AG04449 (cell line): ENCODE measurements at regions not wholly inside any gene's neighbourhood (a gene's known extent, or its start where the extent isn't known, plus 50 kb on each side); places are given as distances from the start of the nearest gene placed in this dataset.
"Not testable (repeated sequence)": the region's sequence is repeated elsewhere in the genome, so short reads cannot be mapped to it uniquely, and the experiment has no call there.

Experiments used
- CTCF ChIA-PET: fragments of 350-600 bp; formaldehyde crosslinking; extraction: SDS; loops from one replicate; lab custom pipeline; 2021; ENCODE audit warnings: antibody characterized with exemption; lab: Yijun Ruan, JAX
- POLR2A ChIA-PET: fragments of 400-600, 350-600 bp; formaldehyde crosslinking; extraction: SDS; loops from one replicate; lab custom pipeline; 2020; ENCODE audit warnings: antibody characterized with exemption, inconsistent platforms; lab: Yijun Ruan, JAX
- DNase-seq: peaks from one replicate; pipeline ENCODE4 v3.0.0-alpha.2; 2010; ENCODE audit warnings: low read depth, low spot score
- H3K4me3 ChIP-seq: 2 replicates; pipeline ENCODE4 v1.5.1; 2011; ENCODE audit warnings: low read depth, mild to moderate bottlenecking, control low read depth, low read length
- CTCF ChIP-seq: IDR thresholded peaks from one replicate; pipeline ENCODE4 v1.5.1; 2011; ENCODE audit warnings: mild to moderate bottlenecking, moderate library complexity, low read length, control low read depth, inconsistent platforms; ENCODE audit not compliant: insufficient read depth; ENCODE audit errors: missing control alignments

GRCh38 chr17:34739386-34739785, 160.0 kb downstream of the TMEM132E start:
- ChIA-PET CTCF (no interaction called here), POLR2A (no interaction called here)
- DNase-seq, result no peak
- H3K4me3 ChIP-seq, result no peak overlapping the region
- TF ChIP-seq CTCF, result no peak

GRCh38 chr17:34737673-34738072, 158.3 kb downstream of the TMEM132E start:
- POLR2A ChIA-PET, H3K4me3 ChIP-seq, DNase-seq, CTCF ChIA-PET: not testable (repeated sequence)

- no peak overlapping the region for H3K4me3 ChIP-seq
- POLR2A ChIA-PET, result no interaction called here
- no peak for DNase-seq
- CTCF ChIA-PET, result no interaction called here
- no peak for TF ChIP-seq CTCF
These were observed 157.2 kb downstream of the TMEM132E start for GRCh38 chr17:34736611-34737010.

DNA sequence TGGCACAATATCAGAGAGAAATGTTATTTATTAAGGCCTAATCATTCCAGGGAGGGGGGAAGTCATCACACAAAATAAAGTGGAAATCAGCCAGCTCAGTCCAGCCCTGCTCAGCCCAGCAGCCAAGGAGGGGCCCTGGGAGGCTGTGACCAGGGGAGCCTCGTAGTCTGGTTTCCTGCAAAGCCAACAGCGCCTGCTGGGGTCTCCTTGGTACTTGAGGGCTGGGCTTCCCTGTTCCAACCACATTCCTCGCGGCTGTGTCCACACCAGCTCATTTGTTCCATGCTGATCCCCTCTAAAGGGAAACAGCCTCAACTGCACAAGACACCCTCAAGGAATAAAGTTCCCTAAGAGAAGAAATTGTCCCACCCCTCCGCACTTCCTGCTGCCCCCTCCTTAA, 154.0 kb downstream of the TMEM132E start:
- H3K4me3 ChIP-seq, result no peak overlapping the region
- no peak for TF ChIP-seq CTCF
- no peak for DNase-seq
- CTCF ChIA-PET, result no interaction called here
- POLR2A ChIA-PET, result no interaction called here

DNA sequence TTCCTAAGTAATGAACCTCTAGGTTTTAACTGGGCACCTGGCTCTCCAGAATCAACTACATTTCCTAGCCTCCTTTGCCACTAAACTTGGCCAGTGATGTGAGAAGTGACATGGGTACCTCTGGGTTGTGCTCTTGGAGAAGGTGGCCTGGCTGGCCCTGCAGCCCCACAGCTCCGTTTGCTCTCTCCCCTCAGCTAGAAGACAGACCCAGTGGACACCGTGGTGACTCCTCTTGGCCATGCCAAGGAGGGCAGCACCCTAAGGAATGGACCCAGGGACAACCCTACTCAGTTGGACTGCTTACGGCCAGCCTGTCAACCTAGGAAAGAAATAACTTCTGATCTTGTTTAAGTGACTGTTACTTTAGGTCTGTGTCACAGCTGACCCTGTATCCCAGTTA, 151.4 kb downstream of the TMEM132E start:
- DNase-seq, result no peak
- TF ChIP-seq CTCF, result no peak
- POLR2A ChIA-PET, result no interaction called here
- no peak overlapping the region for H3K4me3 ChIP-seq
- CTCF ChIA-PET, result no interaction called here

- TF ChIP-seq CTCF, result no peak
- H3K4me3 ChIP-seq, result no peak overlapping the region
- CTCF ChIA-PET, result no interaction called here
- POLR2A ChIA-PET, result no interaction called here
- no peak for DNase-seq
These were observed 149.5 kb downstream of the TMEM132E start for GRCh38 chr17:34728771-34729310.

DNA sequence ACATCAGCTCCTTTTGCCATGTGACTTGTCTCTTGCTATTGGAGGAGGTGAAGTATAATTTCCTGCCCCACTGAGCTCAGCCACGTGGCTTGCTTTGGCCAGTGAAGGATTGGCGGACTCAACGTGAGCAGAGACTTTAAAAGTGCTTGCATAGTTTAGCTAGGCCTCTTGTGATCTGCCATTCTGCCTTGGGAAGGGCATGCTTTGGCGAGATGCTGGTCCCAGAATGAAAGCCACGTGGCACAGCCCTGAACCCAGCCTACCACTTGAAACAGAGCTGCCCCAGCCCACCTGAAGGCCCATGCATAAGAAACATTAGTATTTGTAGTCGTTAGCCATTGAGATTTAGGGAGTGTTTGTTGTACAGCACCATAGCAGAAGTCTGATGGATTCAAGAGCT, 148.2 kb downstream of the TMEM132E start:
- POLR2A ChIA-PET, result no interaction called here
- no peak overlapping the region for H3K4me3 ChIP-seq
- no peak for DNase-seq
- TF ChIP-seq CTCF, result no peak
- CTCF ChIA-PET, result no interaction called here
